ENCODE measurements at regions not wholly inside any gene's neighbourhood (a gene's known extent, or its start where the extent isn't known, plus 50 kb on each side); places are given as distances from the start of the nearest gene placed in this dataset.
"Not testable (repeated sequence)": the region's sequence is repeated elsewhere in the genome, so short reads cannot be mapped to it uniquely, and the experiment has no call there.

GRCh38 chr7:356691-357462 lies 66.9 kb downstream of the FOXL3 start:
- no peak for DNase-seq

GRCh38 chr7:357531-358209 lies 67.7 kb downstream of the FOXL3 start:
- DNase-seq, result no peak

- DNase-seq, result no peak
Measured at GRCh38 chr7:358352-358751, 68.4 kb downstream of the FOXL3 start.

GRCh38 chr7:359226-359765 lies 69.3 kb downstream of the FOXL3 start:
- no peak for DNase-seq

GRCh38 chr7:359766-360361 lies 69.9 kb downstream of the FOXL3 start:
- DNase-seq, result no peak

- no peak for DNase-seq
Measured at GRCh38 chr7:360454-361100, 70.6 kb downstream of the FOXL3 start.

GRCh38 chr7:361182-361581 lies 71.2 kb downstream of the FOXL3 start:
- DNase-seq, result not testable (repeated sequence)

GRCh38 chr7:361680-362401 lies 71.9 kb downstream of the FOXL3 start:
- peak; percentile 29 to 30 for DNase-seq

GRCh38 chr7:362402-363096 lies 72.6 kb downstream of the FOXL3 start:
- peak; percentile 61 to 76 for DNase-seq

- no peak for DNase-seq
Measured at GRCh38 chr7:363626-364025, 73.7 kb downstream of the FOXL3 start.

- no peak for DNase-seq
Measured at GRCh38 chr7:364536-364935, 74.6 kb downstream of the FOXL3 start.

GRCh38 chr7:365593-365992 lies 75.6 kb downstream of the FOXL3 start:
- no peak for DNase-seq

GRCh38 chr7:366161-366803 lies 76.3 kb downstream of the FOXL3 start:
- DNase-seq, result peak; percentile 16 to 51

GRCh38 chr7:367351-367901 lies 77.5 kb downstream of the FOXL3 start:
- no peak for DNase-seq

GRCh38 chr7:368651-369475 lies 78.9 kb downstream of the FOXL3 start:
- no peak for DNase-seq

GRCh38 chr7:369476-370258 lies 79.7 kb downstream of the FOXL3 start:
- no peak for DNase-seq

GRCh38 chr7:370259-370625 lies 80.3 kb downstream of the FOXL3 start:
- no peak for DNase-seq

GRCh38 chr7:370775-371118 lies 80.8 kb downstream of the FOXL3 start:
- no peak for DNase-seq

GRCh38 chr7:371119-371778 lies 81.3 kb downstream of the FOXL3 start:
- no peak for DNase-seq
